DMS114 treated with DMSO at 0.1 percent for 48 hours (cell line): ENCODE measurements at regions not wholly inside any gene's neighbourhood (a gene's known extent, or its start where the extent isn't known, plus 50 kb on each side); places are given as distances from the start of the nearest gene placed in this dataset.
"Not testable (repeated sequence)": the region's sequence is repeated elsewhere in the genome, so short reads cannot be mapped to it uniquely, and the experiment has no call there.

Source experiments
- DNase-seq: peaks from one replicate; lab custom pipeline; 2025; ENCODE audit not compliant: unreplicated experiment; lab: John Stamatoyannopoulos, UW

DNA sequence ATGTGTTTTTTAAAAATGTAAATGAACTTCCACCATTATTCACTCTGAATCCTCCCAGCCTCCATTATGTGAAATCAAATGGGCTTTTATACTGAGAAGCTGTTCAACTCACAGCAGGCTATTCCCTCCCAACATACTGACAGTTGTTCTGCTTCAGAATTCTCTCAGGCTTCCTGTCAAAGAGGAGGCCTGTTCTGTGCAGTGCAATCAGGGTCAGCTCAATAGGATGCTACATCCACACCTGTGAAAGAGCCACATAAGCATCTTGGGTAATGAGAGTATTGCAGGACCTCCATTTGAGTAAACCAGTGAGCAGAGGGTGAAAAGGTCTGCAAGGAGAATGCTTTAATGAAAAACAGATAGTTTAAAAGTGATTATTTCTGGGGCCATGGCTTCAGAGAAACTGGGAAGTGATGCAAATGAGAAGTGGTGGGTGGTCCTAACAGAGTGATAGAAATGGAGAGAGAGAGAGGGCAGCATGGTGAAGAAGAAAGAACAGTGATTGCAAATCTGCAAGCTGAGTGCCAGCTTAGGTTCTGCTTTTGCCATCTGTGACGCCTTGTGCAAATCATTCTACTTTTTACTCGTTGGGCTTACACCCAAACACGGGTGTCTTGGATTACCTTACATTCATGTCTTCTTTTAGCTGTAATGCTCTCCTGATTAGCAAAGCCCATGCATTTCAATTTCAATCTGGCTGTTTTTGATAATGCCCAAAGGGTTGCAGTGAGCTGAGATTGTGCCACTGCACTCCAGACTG lies 202.5 kb upstream of the NMUR2 start:
- DNase-seq, result no peak

GRCh38 chr5:152608458-152608857 lies 203.4 kb upstream of the NMUR2 start:
- DNase-seq, result no peak

GRCh38 chr5:152619756-152620155 lies 214.7 kb upstream of the NMUR2 start:
- no peak for DNase-seq

GRCh38 chr5:152622628-152623027 lies 217.5 kb upstream of the NMUR2 start:
- no peak for DNase-seq

- DNase-seq, result no peak
Measured at GRCh38 chr5:152623951-152624350, 218.9 kb upstream of the NMUR2 start.

GRCh38 chr5:152625696-152626095 lies 220.6 kb upstream of the NMUR2 start:
- DNase-seq, result no peak

- no peak for DNase-seq
Measured at GRCh38 chr5:152631221-152631620, 226.1 kb upstream of the NMUR2 start.

DNA sequence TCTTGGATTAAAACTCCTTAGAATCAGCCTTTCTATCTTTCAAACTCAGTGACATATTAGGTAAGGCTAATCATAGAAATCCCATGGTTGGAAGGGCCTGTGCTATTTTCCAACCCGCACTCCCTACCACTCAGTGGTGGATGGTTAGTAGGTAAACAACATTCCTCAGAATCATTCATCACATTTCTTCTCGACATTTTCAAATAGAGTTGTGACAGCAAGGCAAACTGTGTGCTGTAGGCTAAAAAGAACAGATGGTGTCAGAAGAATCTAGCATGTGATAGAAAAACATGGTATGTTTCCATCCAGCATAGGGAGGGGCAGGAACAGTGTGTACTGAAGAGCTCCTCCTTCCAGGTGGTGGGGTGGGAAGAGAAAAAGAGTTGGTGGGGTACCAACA lies 227.3 kb upstream of the NMUR2 start:
- no peak for DNase-seq

GRCh38 chr5:152634586-152634985 lies 229.5 kb upstream of the NMUR2 start:
- DNase-seq, result no peak

- no peak for DNase-seq
Measured at GRCh38 chr5:152638996-152639552, 234.0 kb upstream of the NMUR2 start.

DNA sequence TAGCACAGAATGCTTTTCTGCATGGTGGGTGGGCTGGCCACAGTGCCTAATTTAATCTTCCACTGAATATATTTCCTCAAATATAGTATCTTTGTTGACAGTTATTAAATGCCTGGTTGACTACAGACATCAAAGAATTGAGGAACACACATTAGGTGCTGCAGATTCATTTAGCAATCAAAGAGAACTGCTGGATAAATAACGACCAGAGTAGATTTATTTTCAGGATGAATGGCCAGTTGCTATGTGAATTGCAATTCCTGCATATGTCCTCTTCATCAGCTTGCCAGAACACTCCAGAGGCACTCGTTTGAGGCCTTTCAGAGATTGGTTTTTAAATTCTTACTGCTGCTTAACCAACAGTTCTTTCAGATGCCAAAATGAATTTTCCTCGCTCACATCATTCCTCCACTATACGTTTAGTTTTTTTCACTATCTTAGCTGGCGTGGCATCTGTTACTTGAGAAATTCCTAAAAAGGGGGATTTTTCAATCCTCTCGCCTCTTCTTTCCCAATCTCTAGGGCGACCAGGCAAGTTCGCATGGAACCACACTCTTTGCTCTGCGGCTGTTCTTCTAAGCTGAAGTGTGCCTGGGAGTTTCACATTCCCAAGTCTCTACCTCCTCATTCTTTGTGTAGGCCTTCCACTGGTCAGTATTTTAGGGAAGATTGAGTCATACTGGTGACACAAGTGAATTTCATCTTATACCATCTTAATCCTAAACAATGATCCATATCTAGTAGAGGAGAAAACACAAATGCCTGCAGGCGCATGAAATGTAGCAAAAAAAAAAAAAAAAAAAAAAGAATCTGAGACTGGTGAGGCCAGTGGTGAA lies 237.1 kb upstream of the NMUR2 start:
- no peak for DNase-seq

- no peak for DNase-seq
Measured at GRCh38 chr5:152642880-152643279, 237.8 kb upstream of the NMUR2 start.

DNA sequence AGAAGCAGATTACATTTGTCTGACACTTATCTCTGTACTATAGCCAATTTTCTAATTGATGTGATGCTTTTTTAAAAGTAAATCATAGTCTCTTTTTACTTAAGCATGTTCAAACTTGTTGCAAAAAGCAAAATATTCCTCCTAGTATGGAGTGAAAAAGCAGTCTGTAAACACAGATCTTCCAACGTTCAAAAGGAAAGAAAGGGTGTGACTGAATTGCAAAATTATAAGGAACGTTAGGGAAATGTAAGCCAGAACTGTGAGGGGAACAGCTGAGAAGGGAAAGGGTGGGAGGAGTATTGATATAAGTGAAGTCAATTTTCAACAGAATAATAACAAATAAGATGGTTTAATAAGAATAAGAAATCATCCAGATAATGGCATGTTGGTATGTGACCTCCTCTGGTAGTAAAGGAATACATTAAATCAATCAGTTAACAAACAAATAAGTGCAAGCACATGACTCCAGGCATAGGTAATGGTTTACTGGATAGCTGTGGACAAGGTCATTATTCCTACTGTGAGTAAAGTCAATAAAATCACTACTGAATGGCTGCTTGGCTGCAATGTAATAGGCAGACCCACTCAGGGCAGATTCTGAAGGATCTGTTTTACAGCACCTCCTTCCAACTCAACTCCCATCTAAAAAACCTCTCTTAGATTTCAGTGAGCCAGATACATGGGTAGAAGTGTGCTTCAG lies 239.1 kb upstream of the NMUR2 start:
- no peak for DNase-seq

GRCh38 chr5:152649609-152650008 lies 244.5 kb upstream of the NMUR2 start:
- no peak for DNase-seq

GRCh38 chr5:152650413-152650812 lies 245.3 kb upstream of the NMUR2 start:
- DNase-seq, result no peak

DNA sequence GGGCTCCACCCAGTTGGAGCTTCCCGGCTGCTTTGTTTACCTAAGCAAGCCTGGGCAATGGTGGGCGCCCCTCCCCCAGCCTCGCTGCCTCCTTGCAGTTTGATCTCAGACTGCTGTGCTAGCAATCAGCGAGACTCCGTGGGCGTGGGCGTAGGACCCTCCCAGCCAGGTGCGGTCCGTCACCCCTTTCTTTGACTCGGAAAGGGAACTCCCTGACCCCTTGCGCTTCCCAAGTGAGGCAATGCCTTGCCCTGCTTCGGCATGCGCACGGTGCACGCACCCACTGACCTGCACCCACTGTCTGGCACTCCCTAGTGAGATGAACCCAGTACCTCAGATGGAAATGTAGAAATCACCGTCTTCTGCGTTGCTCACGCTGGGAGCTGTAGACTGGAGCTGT lies 254.4 kb upstream of the NMUR2 start:
- DNase-seq, result not testable (repeated sequence)

DNA sequence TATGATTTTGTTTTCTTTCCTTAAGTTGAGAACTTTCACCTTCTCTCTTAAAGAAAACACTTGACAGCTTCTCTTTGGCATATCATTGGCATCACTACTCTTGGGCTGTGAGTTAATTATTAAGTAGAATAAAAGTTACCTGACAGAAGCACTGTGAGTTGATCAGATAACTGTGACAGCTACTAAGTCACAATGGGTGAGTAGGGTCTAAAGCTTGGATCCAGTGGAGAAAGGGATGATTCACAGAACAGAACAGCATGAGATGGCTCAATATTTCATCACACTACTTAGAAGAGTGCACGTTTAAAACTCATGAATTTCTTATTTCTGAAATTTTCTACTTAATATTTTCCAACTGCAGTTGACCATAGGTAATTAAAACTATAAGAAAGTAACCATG lies 268.5 kb upstream of the NMUR2 start:
- DNase-seq, result no peak

DNA sequence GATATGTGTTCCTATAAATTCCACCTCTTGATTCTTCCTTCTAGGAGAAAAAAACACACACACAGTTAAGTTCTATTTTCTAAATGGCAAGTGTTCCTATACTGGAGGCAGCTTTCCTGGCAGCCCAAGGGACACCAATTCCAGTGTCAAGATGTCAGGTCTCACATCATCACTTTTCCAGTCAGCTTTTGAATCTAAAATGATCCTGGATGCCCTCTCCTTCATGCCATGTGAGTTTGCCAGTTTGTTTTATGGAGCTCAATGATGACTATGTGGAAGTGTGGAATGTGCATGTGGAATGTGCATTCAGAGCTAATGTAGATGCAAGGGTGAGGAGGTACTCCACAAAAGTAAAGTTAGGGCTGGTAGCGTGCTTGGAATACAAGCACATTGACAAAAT lies 269.3 kb upstream of the NMUR2 start:
- DNase-seq, result no peak

DNA sequence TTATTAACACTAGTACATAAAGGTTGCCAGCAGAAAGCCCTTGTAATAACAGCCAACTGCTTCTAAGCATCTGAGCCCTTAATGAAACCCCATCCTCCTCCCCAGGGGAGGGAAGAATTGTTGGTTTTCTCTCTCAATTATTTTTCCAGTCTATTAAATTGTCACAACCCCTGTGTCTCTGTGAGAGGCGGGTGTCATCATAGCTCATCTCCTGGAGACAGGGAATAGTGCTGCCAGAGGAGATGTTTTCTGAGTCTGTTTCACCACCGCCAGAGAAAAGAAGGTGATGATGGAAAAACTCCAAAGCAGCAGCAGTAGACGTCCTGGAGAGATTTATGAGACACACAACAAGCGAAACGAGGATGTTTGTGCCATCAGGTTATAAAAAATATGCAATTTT lies 271.1 kb upstream of the NMUR2 start:
- DNase-seq, result no peak

DNA sequence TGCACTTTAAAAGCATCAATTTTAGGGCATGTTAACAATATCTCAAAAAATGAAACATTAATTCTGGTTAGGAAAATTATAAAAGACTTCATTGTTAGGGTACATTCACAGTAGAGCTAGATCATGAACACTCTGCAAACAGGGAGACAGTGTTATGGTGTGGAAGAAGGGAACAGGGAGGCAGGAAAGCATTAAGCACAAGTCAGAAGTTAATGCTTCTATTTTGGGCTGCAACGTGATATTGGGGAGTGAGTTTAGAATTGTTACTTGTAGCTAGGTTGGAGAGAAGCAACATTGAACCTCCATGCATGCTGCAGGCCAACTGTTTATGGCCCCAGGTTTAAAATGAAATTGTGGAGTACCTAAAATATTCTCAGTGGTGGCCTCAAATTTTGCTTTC lies 278.1 kb upstream of the NMUR2 start:
- DNase-seq, result no peak

GRCh38 chr5:152686931-152687330 lies 281.9 kb upstream of the NMUR2 start:
- no peak for DNase-seq
